Neural crest cell (in vitro differentiated cells): ENCODE measurements at regions not wholly inside any gene's neighbourhood (a gene's known extent, or its start where the extent isn't known, plus 50 kb on each side); places are given as distances from the start of the nearest gene placed in this dataset.

Experiments used
- DNase-seq: peaks from one replicate; pipeline ENCODE4 v3.0.0; 2021; ENCODE audit warnings: low read depth, mixed read lengths, low spot score
- H3K27ac Mint-ChIP-seq: one replicate; pipeline ENCODE4 v1.8.0; 2021; ENCODE audit warnings: mild to moderate bottlenecking, mixed read lengths; ENCODE audit not compliant: unreplicated experiment
- H3K27me3 Mint-ChIP-seq: 2 replicates; pipeline ENCODE4 v1.8.0; 2021; ENCODE audit warnings: low read depth, mild to moderate bottlenecking, mixed read lengths
- H3K36me3 Mint-ChIP-seq: 2 replicates; pipeline ENCODE4 v1.8.0; 2021; ENCODE audit warnings: low read depth, mild to moderate bottlenecking, mixed read lengths
- H3K4me1 Mint-ChIP-seq: 2 replicates; pipeline ENCODE4 v1.8.0; 2021; ENCODE audit warnings: mixed read lengths
- H3K4me3 Mint-ChIP-seq: one replicate; pipeline ENCODE4 v1.8.0; 2021; ENCODE audit warnings: mild to moderate bottlenecking, mixed read lengths
- H3K9me3 Mint-ChIP-seq: 2 replicates; pipeline ENCODE4 v1.8.0; 2021; ENCODE audit warnings: mixed read lengths
- CTCF ChIP-seq: fragments of 200-600 bp; sonication (generic); conservative IDR thresholded peaks from 2 replicates; pipeline ENCODE4 v1.5.0; 2021; ENCODE audit warnings: antibody characterized with exemption, mild to moderate bottlenecking

DNA sequence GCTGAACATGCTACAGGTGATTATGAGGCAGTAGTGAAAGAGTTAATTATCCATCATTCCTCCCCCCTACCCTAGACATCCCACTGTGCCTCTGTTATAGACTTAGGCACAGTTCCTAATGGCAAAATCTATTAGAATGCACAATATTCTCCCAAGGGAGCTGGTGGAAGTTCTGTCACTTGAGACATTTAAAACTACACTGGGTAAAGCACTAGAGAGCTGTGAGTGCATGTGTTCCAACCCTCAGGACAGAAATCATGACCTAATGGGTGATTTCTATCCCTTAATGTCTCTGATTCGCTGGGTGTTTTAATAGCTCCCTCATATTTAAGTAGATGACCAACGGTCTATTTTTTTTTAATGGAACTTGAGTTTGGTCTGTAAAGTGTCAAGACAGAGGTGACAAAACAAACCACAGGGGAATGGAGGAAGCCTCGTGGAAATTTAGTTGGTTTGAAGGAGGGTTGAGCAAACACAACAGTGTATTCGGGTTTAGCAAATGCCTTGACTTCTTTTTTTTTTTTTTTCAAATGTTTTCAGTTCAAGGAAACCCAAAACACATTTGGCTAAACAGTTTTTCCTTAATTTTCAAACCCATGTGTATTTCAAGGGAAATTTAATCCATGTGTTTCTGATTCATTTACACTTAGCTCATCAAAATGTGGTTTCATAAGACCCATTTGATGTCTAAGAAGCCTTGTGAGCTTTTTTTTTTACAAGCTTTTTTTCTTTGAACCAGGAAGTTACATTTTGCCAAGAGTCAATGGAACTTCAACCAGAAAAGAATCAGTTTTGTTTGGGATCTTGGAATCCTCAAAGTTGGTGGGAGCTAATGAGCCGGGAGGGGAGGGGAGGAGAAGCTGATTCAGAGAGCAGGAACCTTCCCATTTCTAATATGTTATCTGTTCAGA, 665.1 kb upstream of the ZEB2 start:
- Mint-ChIP-seq H3K27me3 (no peaks in the 10 kb centered on the region), H3K9me3 (no peaks in the 10 kb centered on the region), H3K27ac (no peak overlapping the region), H3K4me3 (no peak overlapping the region), H3K36me3 (peaks cover 9% of the 10 kb centered on the region), H3K4me1 (peaks cover 22% of the 10 kb centered on the region)
- TF ChIP-seq CTCF = no peak
- DNase-seq = no peak

DNA sequence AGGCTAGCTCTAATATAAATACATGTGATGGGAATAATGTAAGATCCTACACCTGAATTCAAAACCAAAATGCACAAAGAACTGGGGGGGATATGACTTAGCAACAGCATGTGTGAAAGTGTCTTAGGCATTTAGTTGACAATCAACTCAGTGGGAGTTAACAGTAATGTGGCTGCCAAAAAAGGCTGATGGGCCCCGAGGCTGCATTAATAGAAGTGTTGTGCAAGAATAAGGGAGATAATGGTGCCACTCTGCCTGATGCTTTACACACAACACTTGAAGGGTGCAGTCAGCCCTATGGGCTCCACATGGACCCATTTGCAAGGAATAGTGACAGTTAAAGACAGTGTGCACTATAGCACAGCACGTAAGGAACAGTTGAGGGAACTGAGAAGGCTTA, 649.4 kb upstream of the ZEB2 start:
- H3K27me3 Mint-ChIP-seq = no peaks in the 10 kb centered on the region
- no peak overlapping the region for H3K4me3 Mint-ChIP-seq
- no peaks in the 10 kb centered on the region for H3K4me1 Mint-ChIP-seq
- no peak overlapping the region for H3K27ac Mint-ChIP-seq
- TF ChIP-seq CTCF = no peak
- H3K36me3 Mint-ChIP-seq = no peaks in the 10 kb centered on the region
- DNase-seq = no peak
- peaks cover 9% of the 10 kb centered on the region for H3K9me3 Mint-ChIP-seq

GRCh38 chr2:145168091-145168490, 648.2 kb upstream of the ZEB2 start:
- peaks cover 9% of the 10 kb centered on the region for H3K9me3 Mint-ChIP-seq
- H3K27ac Mint-ChIP-seq = no peak overlapping the region
- peaks cover 4% of the 10 kb centered on the region for H3K4me1 Mint-ChIP-seq
- H3K36me3 Mint-ChIP-seq = no peaks in the 10 kb centered on the region
- DNase-seq = no peak
- H3K4me3 Mint-ChIP-seq = no peak overlapping the region
- H3K27me3 Mint-ChIP-seq = no peaks in the 10 kb centered on the region
- no peak for TF ChIP-seq CTCF

DNA sequence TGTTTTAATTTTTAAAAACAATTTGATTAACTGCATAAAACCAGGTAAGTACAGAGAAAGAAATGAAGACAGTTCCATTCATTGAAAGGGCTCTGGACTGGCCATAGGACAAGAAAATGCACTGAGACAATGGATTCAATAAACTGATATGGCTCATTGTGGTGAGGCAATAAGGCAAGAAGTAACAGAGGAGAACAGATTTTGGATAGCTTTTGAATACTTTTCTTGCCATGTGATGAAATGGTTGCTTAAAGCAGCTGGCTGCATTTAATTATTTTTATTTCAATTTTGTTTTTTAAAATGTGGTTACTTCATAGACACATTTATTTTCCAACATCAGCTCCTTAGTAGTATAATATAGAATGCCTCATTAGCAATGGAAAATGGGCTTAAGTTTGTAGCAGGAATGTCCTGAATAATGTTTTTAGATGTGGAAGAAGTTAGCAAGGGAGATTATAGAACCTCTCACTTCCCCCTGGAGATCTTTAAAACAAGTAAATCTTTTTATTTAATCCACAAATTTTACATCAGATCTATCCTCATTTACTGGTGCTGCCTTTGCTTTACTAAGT, 646.9 kb upstream of the ZEB2 start:
- no peak overlapping the region for H3K4me3 Mint-ChIP-seq
- peaks cover 5% of the 10 kb centered on the region for H3K9me3 Mint-ChIP-seq
- no peak for TF ChIP-seq CTCF
- no peak overlapping the region for H3K27ac Mint-ChIP-seq
- no peak for DNase-seq
- H3K4me1 Mint-ChIP-seq = peaks cover 4% of the 10 kb centered on the region
- H3K36me3 Mint-ChIP-seq = no peaks in the 10 kb centered on the region
- H3K27me3 Mint-ChIP-seq = no peaks in the 10 kb centered on the region

DNA sequence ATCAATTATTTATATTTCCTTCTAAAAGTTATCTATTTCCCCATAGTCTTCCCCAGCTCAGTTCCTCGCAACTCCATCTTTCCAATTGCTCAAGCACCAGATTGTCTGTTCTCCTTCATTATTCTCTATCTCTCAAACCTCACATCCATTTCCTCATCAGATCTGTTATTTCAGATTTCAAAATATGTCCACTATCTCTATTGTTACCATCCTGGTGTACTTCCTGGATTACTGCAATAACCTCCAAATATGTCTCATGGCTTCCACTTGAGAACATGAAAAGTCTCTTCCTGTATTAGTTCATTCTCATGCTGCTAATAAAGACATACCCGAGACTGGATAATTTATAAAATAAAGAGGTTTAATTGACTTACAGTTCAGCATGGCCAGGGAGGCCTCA, 641.7 kb upstream of the ZEB2 start:
- Mint-ChIP-seq H3K4me1 (peaks cover 12% of the 10 kb centered on the region), H3K27ac (no peak overlapping the region), H3K36me3 (no peaks in the 10 kb centered on the region), H3K27me3 (no peaks in the 10 kb centered on the region), H3K9me3 (no peaks in the 10 kb centered on the region), H3K4me3 (no peak overlapping the region)
- DNase-seq = no peak
- no peak for TF ChIP-seq CTCF
